DMS153 treated with DMSO at 0.1 percent for 48 hours (cell line): ENCODE measurements at regions not wholly inside any gene's neighbourhood (a gene's known extent, or its start where the extent isn't known, plus 50 kb on each side); places are given as distances from the start of the nearest gene placed in this dataset.
"Not testable (repeated sequence)": the region's sequence is repeated elsewhere in the genome, so short reads cannot be mapped to it uniquely, and the experiment has no call there.

Source experiments
- DNase-seq: peaks from one replicate; lab custom pipeline; 2025; ENCODE audit not compliant: unreplicated experiment; lab: John Stamatoyannopoulos, UW

DNA sequence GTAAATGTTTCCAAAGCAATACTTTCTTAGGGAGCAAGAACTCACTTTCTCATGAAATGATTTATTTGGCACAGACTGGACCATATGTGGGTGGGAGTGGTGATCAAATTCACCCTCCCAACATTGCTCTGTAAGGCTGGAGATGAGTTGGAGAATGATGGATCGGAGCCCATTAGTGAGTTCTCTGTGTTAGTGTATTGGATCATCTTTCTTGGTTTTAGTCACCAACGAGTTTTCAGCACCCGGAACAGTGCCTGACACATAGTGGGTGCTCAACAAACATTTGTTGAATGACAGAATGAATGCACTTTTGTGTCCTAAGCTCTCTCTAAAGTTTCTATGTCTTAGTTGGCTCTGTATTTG lies 104.5 kb upstream of the FAM20A start:
- no peak for DNase-seq

DNA sequence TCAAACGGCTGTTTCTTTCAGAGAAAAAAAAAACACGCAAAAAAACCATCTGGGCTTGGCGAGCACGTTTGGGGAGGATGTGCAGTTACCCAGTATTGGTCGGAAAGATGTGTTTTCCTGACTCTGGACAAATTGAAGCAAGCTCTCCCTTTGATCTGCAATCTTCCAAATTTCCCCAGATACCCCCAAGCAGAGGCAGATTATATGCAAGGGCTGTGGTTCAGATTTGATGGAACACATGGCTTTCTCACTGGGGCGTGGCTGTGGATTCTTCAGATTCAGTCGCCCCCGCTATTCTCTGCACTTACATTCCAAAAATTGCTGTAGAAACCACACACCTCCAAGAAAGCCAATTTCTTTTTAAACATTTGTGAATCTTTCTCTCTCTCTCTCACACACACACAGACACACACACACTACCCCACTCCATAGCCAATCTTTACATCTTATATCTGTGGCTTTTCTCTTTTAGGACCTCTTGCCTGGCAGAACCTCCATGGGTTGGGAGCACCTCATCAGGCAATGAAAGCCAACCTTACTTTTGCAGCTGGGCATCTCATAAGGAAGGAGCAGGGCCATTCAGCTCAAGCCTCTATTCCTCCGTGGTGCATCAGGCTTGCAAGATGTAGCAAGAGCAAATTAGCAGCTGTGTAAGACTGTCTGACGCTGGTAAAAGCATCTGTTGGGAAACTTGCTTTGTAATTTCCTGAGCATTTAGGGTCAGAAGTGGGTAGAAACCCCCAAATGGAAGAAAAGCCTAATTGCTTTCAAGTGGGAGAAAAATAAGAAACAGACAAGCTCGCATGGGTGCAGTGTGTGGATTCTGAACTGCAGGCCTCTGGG lies 103.9 kb upstream of the FAM20A start:
- DNase-seq, result no peak

- no peak for DNase-seq
Measured at GRCh38 chr17:68701046-68701445, 99.9 kb upstream of the FAM20A start.

DNA sequence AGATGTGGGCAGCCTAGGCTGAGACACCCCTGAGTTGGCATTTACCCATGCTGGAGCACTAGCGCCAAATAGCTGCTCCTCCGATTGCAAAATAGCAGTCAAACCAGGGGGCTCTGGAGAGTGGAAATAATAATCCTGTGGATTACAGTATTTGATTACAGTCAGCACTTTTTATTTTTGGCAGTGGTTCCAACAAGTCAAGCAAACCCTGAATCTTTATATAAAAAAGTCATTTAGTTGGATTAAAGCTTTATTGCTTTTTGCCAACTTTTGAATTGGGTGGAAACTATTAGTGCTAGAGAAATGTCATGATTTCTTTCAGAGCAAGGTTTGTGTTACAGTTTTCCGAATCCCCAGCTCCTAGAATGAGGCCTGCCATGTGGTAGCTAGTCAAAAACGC lies 99.3 kb upstream of the FAM20A start:
- DNase-seq, result no peak

DNA sequence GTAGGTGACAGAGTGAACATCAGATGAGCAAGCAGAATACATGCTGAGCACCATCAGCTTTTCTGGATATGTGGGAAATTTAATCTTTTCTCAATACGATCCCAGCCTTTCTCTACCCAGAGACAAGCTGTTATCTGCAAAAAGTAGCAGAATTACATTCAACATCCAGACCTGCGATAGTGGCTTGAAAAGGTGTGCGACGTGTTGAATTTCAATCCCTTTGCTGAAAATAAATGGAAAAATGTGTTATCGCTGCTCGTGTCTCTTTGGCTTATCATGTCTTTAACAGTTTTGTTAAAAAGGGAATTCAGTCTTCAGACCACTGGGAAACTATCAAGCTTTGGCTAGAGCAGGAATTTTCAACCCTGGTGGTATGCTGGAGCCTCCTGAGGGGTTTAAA lies 98.8 kb upstream of the FAM20A start:
- DNase-seq, result no peak

DNA sequence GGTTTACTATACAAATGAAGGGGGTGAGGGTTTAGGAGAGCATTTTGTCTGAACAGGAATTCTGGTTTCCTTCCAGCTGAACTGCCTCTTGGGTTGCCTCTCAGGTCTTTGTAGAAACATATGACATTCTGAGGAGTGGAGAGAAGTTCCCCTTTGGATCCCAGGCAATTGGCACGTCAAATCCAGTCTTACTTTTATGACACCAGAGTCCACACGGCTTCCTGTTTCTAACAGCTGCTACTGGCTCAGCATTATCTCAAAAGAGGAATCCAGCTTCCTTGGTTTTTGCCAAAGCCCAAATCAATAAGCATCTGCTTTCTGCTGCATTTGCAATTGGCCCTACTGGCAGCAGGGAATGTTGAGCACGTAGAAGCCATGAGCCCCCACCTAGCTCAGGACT lies 97.6 kb upstream of the FAM20A start:
- DNase-seq, result no peak

DNA sequence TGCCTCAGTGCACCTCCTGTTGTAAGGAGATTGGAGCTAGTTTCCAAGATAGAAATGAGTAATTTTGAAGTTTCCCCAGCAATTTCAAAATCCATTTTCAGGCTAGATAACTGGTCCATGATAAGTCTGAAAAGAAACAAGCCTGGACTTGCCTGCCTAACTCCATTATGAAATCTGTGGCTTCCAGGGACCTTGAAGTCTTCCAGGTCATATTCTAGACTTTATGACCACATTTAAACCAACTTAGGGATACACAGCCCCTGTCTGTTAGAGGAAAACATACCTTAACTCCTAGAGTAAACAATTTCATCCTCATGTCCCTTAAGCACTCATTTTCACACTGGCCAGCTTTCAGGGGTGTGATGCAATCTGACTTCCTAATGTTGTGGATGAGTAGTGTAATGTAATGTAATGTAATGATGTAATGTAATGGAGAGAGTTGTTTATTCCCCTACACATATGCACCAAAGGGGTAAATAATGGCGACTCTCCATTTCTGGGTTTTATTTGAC lies 96.7 kb upstream of the FAM20A start:
- no peak for DNase-seq

GRCh38 chr17:68695659-68696058 lies 94.5 kb upstream of the FAM20A start:
- no peak for DNase-seq

GRCh38 chr17:68694791-68695485 lies 93.8 kb upstream of the FAM20A start:
- no peak for DNase-seq

DNA sequence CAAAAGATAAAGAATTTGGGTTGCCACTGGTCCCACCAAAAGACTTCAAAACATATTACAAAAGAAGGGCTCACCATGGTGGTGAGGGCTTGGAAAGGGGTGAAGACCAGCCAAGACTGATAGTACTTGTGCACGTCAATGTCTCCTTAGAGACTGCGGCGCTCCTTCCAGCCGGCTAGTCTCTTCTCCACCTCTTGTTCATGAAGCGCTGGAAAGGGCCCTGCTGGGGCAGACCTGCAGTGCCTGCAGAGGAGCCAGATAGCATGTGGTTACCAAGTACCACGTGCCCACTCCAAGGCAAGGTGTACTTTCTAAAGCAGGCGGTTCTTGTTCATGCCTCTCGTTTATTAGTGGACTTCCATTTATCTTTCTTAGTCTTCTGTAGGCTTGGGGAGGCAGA lies 92.7 kb upstream of the FAM20A start:
- DNase-seq, result no peak

GRCh38 chr17:68693466-68693865 lies 92.3 kb upstream of the FAM20A start:
- DNase-seq, result no peak

GRCh38 chr17:68686108-68686988 lies 85.2 kb upstream of the FAM20A start:
- no peak for DNase-seq

- no peak for DNase-seq
Measured at GRCh38 chr17:68684949-68685357, 83.8 kb upstream of the FAM20A start.

DNA sequence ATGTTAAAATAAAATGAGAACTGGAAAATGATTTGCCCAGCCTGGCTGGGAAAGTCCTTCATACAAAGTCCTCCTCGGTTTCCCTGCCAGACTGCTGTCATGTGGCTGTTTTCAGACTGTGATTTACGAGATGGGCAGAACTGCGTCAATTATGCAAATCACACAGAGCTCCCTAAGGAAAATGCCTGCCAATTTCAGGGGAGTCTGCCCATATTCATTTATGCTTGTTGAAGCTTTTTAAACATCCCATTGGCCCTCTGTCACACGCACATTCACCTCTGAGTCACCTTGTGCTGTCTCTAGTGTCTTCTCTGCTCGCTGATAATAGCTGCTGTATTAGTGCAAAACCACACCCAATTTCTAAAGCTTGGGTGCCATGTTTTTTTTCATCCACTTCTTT lies 81.7 kb upstream of the FAM20A start:
- peak; percentile 63 for DNase-seq

DNA sequence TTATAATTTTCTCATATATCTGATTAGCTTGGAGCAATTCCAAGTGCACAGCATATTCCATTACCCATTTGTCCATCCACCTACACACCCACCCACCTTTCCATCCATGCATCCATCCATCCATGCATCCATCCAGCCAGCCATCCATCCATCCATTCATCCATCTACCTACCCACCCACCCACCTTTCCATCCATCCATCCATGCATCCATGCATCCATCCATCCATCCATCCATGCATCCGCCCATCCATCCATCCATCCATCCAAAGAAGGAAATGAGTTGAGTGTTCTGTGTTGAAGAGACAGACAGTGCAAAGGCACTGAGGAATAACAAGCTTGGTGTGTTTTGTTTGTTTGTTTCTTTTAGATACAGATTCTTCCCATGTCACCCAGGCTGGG lies 78.7 kb upstream of the FAM20A start:
- DNase-seq, result no peak

GRCh38 chr17:68676856-68677255 lies 75.7 kb upstream of the FAM20A start:
- DNase-seq, result no peak

- no peak for DNase-seq
Measured at GRCh38 chr17:68675723-68676122, 74.6 kb upstream of the FAM20A start.

DNA sequence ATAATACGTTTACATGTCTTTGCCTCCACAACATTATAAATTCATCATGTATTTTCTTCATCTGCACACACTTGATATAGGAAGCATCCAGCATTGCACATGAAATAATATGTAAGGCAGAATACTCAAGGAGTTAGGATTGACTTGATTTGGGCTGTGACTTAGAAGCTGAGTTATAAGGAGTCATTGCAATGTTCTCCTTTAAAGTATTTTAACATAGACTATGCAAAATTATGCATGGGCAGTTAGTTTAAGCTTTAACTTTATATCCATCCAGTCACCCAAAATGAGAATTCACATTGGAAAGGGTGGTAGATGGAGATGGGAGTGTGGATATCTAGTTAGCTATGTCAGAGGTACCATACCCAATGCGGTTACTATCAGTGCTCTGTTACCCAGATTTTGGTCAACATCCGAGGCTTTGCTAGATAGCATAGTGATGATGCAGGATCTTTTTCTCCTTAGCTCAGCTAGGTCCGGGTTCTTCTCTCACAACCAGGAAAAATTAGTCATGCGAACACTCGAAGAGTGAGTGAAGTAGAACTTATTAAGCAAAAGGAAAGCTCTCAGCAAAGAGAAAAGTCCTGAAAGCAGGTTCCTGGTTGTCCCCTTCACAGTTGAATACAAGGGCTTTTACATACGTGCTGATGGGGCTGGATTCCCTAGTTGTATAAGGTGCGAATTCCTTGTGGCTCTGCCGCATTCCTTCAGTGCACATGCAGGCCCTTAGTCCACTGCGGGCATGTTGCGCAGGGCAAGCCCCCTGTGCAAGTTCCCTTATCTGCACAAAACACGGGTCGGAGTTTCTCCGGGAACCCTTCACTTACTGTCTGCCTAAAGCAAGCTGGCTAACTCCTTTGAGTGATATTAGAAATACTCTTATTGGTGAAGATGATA lies 73.1 kb upstream of the FAM20A start:
- DNase-seq, result no peak

DNA sequence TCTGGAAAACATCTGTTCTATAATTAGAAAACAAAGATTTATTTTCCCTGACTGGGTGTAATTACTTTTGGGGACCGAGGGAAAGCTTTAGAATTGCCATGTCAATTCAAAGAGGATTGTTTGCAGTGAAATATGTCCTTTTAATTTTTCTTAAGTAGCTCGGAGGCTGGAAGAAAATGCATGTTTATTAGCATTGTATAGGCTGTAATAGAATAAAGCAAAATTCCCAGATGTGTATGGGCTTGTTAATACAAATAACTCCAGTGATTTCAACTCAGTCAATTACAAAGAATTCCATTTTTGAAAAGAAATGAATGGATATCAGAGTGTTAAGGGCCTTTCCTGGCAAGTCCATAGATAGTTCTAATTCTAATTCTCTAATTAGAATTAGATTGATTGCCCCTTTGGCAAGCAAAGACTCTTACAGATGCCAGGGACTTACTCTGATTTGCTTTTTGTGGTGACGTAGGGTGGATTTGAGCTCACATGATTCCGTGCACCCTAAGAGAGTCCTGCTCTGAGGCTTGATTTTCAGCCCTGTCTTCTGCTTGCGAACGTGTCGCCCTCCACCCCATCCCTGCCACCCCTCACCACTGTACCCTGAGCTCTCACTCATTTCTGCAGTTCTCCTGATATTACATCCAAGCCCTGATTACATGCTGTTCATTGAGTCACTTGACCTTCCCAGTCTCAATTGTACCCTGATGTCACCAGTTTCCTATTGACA lies 70.0 kb upstream of the FAM20A start:
- DNase-seq, result no peak

- DNase-seq, result not testable (repeated sequence)
Measured at GRCh38 chr17:68666438-68666837, 65.3 kb upstream of the FAM20A start.
